ENCODE measurements at regions not wholly inside any gene's neighbourhood (a gene's known extent, or its start where the extent isn't known, plus 50 kb on each side); places are given as distances from the start of the nearest gene placed in this dataset.

GRCh38 chr10:33841678-33842077 is 507.2 kb upstream of the NRP1 start:
- no peak for DNase-seq (ENCODE audit: low spot score)
- H3K4me1 ChIP-seq (ENCODE audit: insufficient read depth, low read length, poor library complexity, severe bottlenecking) = no peaks in the 10 kb centered on the region
- no peaks in the 10 kb centered on the region for H3K9me3 ChIP-seq (ENCODE audit: low read depth, low read length, poor library complexity, severe bottlenecking)
- H3K27ac ChIP-seq (ENCODE audit: low read depth, low read length, poor library complexity, severe bottlenecking) = no peak overlapping the region
- no peak overlapping the region for H3K4me3 ChIP-seq (ENCODE audit: low read depth, low read length, poor library complexity, severe bottlenecking)
- TF ChIP-seq CTCF (conservative IDR thresholded peaks at IDR 0.05; ENCODE audit: low read depth, low read length) (no peak), EZH2 (IDR thresholded peaks at IDR 0.05; ENCODE audit: borderline replicate concordance, low read depth, low read length, poor library complexity, severe bottlenecking) (no peak)
- CTCF ChIA-PET = no interaction called here
- intact Hi-C loops (cut with micrococcal nuclease; ENCODE audit: unreplicated experiment) = no loop called here
- H3K36me3 ChIP-seq (ENCODE audit: insufficient read depth, low read length, poor library complexity, severe bottlenecking) = no peaks in the 10 kb centered on the region
- POLR2A ChIA-PET (ENCODE audit: low non-redundant PET) = no interaction called here
- no peaks in the 10 kb centered on the region for H3K27me3 ChIP-seq (replicated peaks; ENCODE audit: insufficient read depth, low read depth, low read length, poor library complexity)
- no TSS peak for BruUV-seq (replicated peaks)

GRCh38 chr10:33838731-33839130 is 504.3 kb upstream of the NRP1 start:
- Histone ChIP-seq H3K27ac (ENCODE audit: low read depth, low read length, poor library complexity, severe bottlenecking) (no peak overlapping the region), H3K9me3 (ENCODE audit: low read depth, low read length, poor library complexity, severe bottlenecking) (no peaks in the 10 kb centered on the region), H3K27me3 (replicated peaks; ENCODE audit: insufficient read depth, low read depth, low read length, poor library complexity) (no peaks in the 10 kb centered on the region), H3K36me3 (ENCODE audit: insufficient read depth, low read length, poor library complexity, severe bottlenecking) (no peaks in the 10 kb centered on the region), H3K4me1 (ENCODE audit: insufficient read depth, low read length, poor library complexity, severe bottlenecking) (no peaks in the 10 kb centered on the region), H3K4me3 (ENCODE audit: low read depth, low read length, poor library complexity, severe bottlenecking) (no peak overlapping the region)
- POLR2A ChIA-PET (ENCODE audit: low non-redundant PET) = no interaction called here
- no peak for DNase-seq (ENCODE audit: low spot score)
- intact Hi-C loops (cut with micrococcal nuclease; ENCODE audit: unreplicated experiment) = no loop called here
- TF ChIP-seq CTCF (conservative IDR thresholded peaks at IDR 0.05; ENCODE audit: low read depth, low read length) (no peak), EZH2 (IDR thresholded peaks at IDR 0.05; ENCODE audit: borderline replicate concordance, low read depth, low read length, poor library complexity, severe bottlenecking) (no peak)
- CTCF ChIA-PET = no interaction called here
- BruUV-seq (replicated peaks) = no TSS peak

- no TSS peak for BruUV-seq (replicated peaks)
- Histone ChIP-seq H3K4me1 (ENCODE audit: insufficient read depth, low read length, poor library complexity, severe bottlenecking) (no peaks in the 10 kb centered on the region), H3K27ac (ENCODE audit: low read depth, low read length, poor library complexity, severe bottlenecking) (no peak overlapping the region), H3K9me3 (ENCODE audit: low read depth, low read length, poor library complexity, severe bottlenecking) (no peaks in the 10 kb centered on the region), H3K27me3 (replicated peaks; ENCODE audit: insufficient read depth, low read depth, low read length, poor library complexity) (no peaks in the 10 kb centered on the region), H3K36me3 (ENCODE audit: insufficient read depth, low read length, poor library complexity, severe bottlenecking) (no peaks in the 10 kb centered on the region), H3K4me3 (ENCODE audit: low read depth, low read length, poor library complexity, severe bottlenecking) (no peak overlapping the region)
- TF ChIP-seq CTCF (conservative IDR thresholded peaks at IDR 0.05; ENCODE audit: low read depth, low read length) (0 out of 2 replicates have a peak, but pooled peaks have one; percentile 15), EZH2 (IDR thresholded peaks at IDR 0.05; ENCODE audit: borderline replicate concordance, low read depth, low read length, poor library complexity, severe bottlenecking) (no peak)
- intact Hi-C loops (cut with micrococcal nuclease; ENCODE audit: unreplicated experiment) = no loop called here
- DNase-seq (ENCODE audit: low spot score) = no peak
- POLR2A ChIA-PET (ENCODE audit: low non-redundant PET) = no interaction called here
- CTCF ChIA-PET = no interaction called here
Measured at GRCh38 chr10:33837736-33838135, 503.3 kb upstream of the NRP1 start.
